Epidermal melanocyte (primary cell): ENCODE measurements at regions not wholly inside any gene's neighbourhood (a gene's known extent, or its start where the extent isn't known, plus 50 kb on each side); places are given as distances from the start of the nearest gene placed in this dataset.
"Not testable (repeated sequence)": the region's sequence is repeated elsewhere in the genome, so short reads cannot be mapped to it uniquely, and the experiment has no call there.

Experiments used
- DNase-seq: peaks from one replicate; pipeline ENCODE4 v3.0.0; 2011; ENCODE audit warnings: low spot score; ENCODE audit not compliant: insufficient read length

DNA sequence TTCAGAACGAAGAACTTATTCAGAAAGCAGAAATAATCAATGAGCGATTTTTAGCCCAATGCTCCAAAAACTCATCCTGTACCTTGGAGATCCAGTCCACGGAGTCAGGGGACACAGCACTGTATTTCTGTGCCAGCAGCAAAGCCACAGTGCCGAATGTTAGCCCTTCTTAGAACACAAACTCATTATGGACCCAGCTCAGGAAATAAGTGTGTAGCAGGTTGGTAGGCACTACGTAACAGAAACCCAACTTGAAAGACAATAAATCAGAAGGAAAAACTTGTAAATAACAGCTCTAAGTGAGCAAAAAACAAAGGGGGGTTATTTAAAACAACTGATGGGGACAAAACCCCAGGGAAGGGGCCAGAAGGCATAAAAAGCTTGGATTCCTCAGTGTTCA, 112.0 kb upstream of the PRSS1 start:
- DNase-seq = no peak

DNA sequence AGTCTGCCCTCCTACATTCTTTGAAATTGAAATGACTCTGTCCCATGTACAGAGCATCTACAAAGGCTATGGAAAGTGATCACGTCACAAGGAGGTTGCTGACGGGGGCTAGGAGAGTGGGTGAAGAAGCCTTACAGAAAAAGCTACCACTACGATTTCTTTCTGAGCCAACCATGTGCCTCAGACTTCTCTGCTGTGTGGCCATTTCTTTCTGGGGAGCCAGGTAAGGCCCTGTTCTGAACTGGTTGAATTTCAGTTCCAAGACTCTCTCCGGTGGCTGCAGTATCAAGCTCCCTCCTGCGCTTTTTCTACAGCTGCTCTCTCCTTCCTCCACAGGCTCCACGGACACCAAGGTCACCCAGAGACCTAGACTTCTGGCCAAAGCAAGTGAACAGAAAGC, 112.5 kb upstream of the PRSS1 start:
- DNase-seq = no peak

DNA sequence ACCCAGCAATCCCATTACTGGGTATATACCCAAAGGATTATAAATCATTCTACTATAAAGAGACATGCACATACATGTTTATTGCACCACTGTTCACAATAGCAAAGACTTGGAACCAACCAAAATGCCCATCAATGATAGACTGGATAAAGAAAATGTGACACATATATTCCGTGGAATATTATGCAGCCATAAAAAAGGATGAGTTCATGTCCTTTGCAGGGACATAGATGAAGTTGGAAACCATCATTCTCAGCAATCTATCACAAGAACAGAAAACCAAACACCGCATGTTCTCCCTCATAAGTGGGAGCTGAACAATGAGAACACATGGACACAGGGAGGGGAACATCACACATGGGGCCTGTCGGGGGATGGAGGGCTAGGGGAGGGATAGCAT, 113.2 kb upstream of the PRSS1 start:
- not testable (repeated sequence) for DNase-seq

DNA sequence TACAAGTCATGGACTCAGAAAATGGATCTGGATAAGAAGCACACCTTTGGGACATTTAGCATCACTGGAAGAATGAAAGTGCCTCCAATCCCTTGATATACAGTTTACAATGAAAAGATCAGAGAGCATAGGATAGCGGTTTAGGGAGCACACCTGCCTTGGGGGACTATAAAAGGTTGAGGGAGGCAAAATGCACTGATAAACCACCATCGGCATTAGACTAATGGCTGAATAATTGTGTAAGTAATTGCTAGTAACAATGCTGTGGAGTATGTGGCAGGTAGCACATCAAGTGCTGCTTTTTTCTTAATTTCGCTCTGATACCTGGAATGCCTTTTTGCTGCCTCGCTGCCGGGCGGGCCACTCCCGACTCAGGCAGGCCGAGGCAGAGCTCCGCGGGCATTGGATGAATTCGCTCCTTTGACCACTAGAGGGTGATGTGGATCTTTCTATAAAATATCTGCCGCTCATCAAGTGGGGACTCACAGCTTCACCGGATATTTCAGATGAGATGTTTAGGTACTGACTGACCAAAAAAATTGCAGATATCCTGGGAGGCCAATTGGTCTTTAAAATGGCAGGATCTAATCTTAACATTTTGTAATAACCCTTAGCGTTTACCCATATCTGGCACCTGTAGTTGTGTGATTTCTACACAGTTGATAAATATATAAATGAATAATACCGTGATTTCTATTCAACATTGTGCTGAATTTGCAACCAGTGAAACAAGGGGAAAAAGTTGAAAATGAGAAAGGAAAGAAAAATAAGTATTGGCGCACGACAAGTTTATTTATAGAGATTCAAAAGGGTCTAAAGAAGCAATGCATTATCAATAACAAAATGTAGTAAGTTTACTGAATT, 116.8 kb upstream of the PRSS1 start:
- DNase-seq = peak; percentile 55

- DNase-seq = no peak
Measured at GRCh38 chr7:142629588-142630260, 119.5 kb upstream of the PRSS1 start.

GRCh38 chr7:142628945-142629344, 120.3 kb upstream of the PRSS1 start:
- no peak for DNase-seq

GRCh38 chr7:142627223-142627622, 122.0 kb upstream of the PRSS1 start:
- not testable (repeated sequence) for DNase-seq

- no peak for DNase-seq
Measured at GRCh38 chr7:142626420-142627035, 122.7 kb upstream of the PRSS1 start.

GRCh38 chr7:142625216-142625615, 124.1 kb upstream of the PRSS1 start:
- DNase-seq = not testable (repeated sequence)

GRCh38 chr7:142620402-142620801, 128.9 kb upstream of the PRSS1 start:
- no peak for DNase-seq

- DNase-seq = no peak
Measured at GRCh38 chr7:142618655-142619351, 130.5 kb upstream of the PRSS1 start.

DNA sequence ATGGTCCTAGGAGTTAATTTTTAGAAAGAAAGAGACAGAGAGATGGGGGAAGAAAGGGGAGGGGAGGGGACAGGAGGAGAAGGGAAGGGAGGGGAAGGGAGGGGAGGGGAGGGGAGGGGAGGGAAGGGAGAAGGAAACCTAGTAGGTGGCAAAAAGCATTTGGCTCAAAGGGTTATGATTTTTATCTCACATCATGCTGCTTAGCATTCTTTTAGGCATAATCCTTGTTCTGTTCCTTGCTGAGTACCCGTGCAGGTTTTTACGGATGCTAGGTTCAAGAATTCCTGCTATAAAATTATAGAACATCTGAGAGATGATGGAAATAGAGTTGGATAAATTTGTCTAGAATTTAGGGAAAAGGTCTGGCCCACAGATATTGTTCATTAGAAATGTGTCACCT, 132.4 kb upstream of the PRSS1 start:
- no peak for DNase-seq

DNA sequence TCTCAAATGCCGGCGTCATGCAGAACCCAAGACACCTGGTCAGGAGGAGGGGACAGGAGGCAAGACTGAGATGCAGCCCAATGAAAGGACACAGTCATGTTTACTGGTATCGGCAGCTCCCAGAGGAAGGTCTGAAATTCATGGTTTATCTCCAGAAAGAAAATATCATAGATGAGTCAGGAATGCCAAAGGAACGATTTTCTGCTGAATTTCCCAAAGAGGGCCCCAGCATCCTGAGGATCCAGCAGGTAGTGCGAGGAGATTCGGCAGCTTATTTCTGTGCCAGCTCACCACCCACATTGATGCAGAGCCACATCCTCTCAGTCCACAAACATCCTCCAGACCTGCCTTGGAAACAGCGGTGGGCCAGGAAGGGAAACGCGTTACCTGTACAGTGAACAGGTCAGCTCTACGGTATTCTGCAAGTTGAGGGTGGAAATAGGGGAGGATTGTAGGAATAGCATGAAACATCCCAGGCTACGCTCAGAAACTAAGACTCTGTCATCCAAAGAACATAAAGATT, 133.1 kb upstream of the PRSS1 start:
- DNase-seq = no peak

- DNase-seq = no peak
Measured at GRCh38 chr7:142615508-142615907, 133.8 kb upstream of the PRSS1 start.

DNA sequence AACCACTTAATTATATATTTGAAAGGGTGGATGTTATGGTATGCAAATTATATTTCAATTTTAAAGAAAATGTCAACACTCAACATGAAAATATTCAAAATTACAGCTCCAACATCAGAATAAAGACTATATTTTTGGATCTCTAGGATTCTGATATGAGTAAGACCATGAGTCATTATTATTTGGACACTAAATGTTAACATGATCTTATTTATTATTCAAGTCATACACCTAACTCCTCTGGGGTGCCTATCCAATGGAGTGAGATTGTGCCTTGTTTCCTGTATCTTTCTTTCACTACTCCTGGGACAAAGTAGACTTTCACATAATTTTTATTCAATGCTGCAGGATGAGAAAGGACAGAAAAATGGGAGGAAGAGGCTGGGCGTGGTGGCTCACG, 135.2 kb upstream of the PRSS1 start:
- DNase-seq = no peak

DNA sequence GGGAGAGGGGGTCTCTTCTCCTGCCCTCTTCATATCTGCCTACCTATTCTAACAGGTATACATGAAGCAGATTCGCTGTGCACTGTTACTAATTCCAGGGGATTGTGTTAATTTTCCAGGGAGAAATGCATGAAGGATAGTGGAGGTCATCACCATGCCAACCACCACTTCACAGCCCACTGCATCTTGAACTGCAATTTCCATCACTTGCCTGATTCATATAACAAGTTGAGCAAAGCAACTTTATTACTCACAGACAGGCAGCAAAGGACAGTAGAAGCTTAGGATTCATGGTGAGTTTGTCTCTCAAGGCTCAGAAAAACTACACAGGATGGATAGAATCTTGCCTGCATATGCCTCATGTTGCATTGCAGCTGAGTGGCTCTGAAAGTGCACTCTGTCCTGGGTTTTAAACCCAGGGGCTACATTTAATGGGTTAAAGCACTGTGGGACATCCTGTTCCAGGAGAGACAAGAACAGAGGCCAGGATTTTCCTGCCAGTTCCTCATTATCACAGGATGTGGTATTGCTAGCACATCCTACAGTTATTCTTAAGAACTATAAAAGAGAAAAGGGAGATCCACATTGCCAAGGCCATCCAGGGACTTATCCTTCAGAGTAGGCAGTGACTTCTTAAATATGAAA, 136.9 kb upstream of the PRSS1 start:
- no peak for DNase-seq

GRCh38 chr7:142611566-142612236, 137.6 kb upstream of the PRSS1 start:
- no peak for DNase-seq

DNA sequence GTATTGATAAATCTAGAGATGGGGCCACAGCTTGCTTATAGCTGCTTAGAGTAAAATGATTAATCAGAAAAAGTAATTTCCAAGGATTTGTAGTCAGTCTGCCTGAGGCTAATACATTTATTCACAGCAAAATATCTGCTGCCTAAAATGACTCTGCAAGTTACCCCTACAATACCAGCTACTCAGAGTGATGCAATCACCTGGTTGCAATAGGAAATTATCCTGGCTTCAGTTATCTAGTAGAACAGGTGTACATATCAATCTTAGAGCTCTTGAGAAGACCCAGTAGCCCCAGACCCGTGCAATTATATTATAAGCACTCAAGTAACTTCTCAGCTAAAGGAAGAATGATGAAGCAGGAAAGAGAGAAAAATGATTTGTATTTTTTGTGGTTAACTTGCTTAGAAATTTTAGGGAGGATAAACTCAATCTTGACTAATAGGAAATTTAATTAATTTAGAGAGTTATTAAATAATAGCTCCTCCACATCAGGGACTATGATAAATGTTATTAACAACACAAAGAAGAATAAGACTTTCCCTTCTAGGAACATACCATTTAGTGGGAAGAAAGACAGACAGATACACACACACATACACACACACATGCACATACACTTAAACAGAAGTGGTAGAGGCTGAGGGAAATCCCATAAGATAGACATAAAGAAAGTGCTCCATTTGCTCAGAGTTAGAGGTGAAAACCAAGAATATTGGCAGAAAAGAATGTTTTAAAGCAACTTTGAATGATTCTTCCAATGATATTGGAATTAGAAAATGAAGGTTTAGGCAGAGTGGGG, 140.4 kb upstream of the PRSS1 start:
- DNase-seq = no peak

GRCh38 chr7:142607351-142607750, 141.9 kb upstream of the PRSS1 start:
- DNase-seq = no peak

DNA sequence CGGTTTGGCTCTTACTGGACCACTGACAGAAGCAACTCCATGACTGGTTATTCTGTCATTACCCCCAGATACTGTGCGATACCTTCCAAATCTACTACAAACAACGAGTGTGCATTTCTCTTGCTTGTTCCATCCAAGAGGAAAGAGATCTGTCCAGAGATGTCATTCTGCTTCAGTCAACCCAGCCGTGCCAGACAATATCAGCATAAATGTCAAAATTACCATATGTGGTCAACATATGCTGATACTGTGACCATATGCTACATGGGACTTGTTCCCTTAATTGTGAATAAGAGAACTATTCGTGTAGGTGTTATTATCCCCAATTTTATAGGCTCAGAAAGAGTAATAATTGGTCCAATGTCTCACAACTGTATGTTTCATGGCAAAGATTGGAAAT, 143.2 kb upstream of the PRSS1 start:
- no peak for DNase-seq
